Esophagus muscularis mucosa (tissue), 4 donors: ENCODE measurements at regions not wholly inside any gene's neighbourhood (a gene's known extent, or its start where the extent isn't known, plus 50 kb on each side); places are given as distances from the start of the nearest gene placed in this dataset.

Experiments
- DNase-seq: peaks from one replicate; pipeline ENCODE4 v3.0.0-alpha.2; 2017; ENCODE audit errors: extremely low spot score
- H3K27ac ChIP-seq, 4 donors: fragments of 200-600 bp; sonication (generic); replicated peaks in 1 of 4; 1 replicate in 3 of 4; 2 replicates in 1 of 4; pipeline ENCODE4 v1.5.1; 2016 to 2019; ENCODE audit warnings: mild to moderate bottlenecking in 1 of 4
- H3K27me3 ChIP-seq, 4 donors: fragments of 200-600 bp; sonication (generic); one replicate each; pipeline versions ENCODE4 v1.5.1 to v1.6.0; 2016 to 2019
- H3K36me3 ChIP-seq, 4 donors: fragments of 200-600 bp; sonication (generic); one replicate each; pipeline ENCODE4 v1.5.1; 2016 to 2019
- H3K4me1 ChIP-seq, 4 donors: fragments of 200-600 bp; sonication (generic); one replicate each; pipeline ENCODE4 v1.5.1; 2016 to 2019
- H3K4me3 ChIP-seq, 4 donors: fragments of 200-600 bp; sonication (generic); 1 replicate in 2 of 4; 2 replicates in 2 of 4; pipeline ENCODE4 v1.5.1; 2016 to 2019; ENCODE audit warnings: mild to moderate bottlenecking in 4 of 4, moderate library complexity in 1 of 4
- H3K9me3 ChIP-seq, 4 donors: fragments of 200-600 bp; sonication (generic); 1 replicate in 3 of 4; 2 replicates in 1 of 4; pipeline ENCODE4 v1.5.1; 2016 to 2019
- CTCF ChIP-seq, 3 experiments: fragments of 200-600 bp in 2 of 3; fragments of 450-650 bp in 1 of 3; sonication (generic) in 2 of 3; IDR thresholded peaks; one replicate each; pipeline ENCODE4 v1.5.1; 2017 to 2019; ENCODE audit warnings: antibody characterized with exemption in 3 of 3, mild to moderate bottlenecking in 2 of 3, moderate library complexity in 1 of 3
- EP300 ChIP-seq: sonication (generic); formaldehyde crosslinking; IDR thresholded peaks from one replicate; pipeline ENCODE4 v1.6.1; 2017; ENCODE audit warnings: antibody characterized with exemption
- POLR2A ChIP-seq: fragments of 450-650 bp; IDR thresholded peaks from one replicate; pipeline ENCODE4 v1.6.1; 2017; ENCODE audit warnings: antibody characterized with exemption, moderate library complexity, mild to moderate bottlenecking, low read depth
- POLR2AphosphoS5 ChIP-seq, 2 donors: sonication (generic); formaldehyde crosslinking; IDR thresholded peaks; one replicate each; pipeline ENCODE4 v1.6.1; 2017; ENCODE audit warnings: antibody characterized with exemption in 2 of 2
- WGBS: methylation state at CpG from one replicate; pipeline ENCODE4 v1.1.5; 2018; 5-methylcytosine and 5-hydroxymethylcytosine counted together
- intact Hi-C: fragments of 100-400 bp; cut with DNase I; formaldehyde crosslinking; loops from one replicate; pipeline ENCODE4 v1.15.1; 2023

GRCh38 chr1:219488275-219488674 lies 124.6 kb downstream of the ZC3H11B start:
- TF ChIP-seq CTCF (IDR thresholded peaks at IDR 0.05) (no peak), POLR2A (no peak), POLR2AphosphoS5 (IDR thresholded peaks at IDR 0.05) (no peak)
- no peak overlapping the region for H3K27ac ChIP-seq
- DNase-seq: no peak
- H3K36me3 ChIP-seq: no peaks in the 10 kb centered on the region
- 70% methylated on average over 1 of the region's 1 CpG for WGBS
- H3K4me1 ChIP-seq: no peaks in the 10 kb centered on the region
- no peaks in the 10 kb centered on the region for H3K27me3 ChIP-seq
- no peak overlapping the region for H3K4me3 ChIP-seq
- no peaks in the 10 kb centered on the region for H3K9me3 ChIP-seq
- intact Hi-C loops: no loop called here

- H3K27ac ChIP-seq: no peak overlapping the region
- no peak overlapping the region for H3K4me3 ChIP-seq
- intact Hi-C loops: no loop called here
- no peaks in the 10 kb centered on the region for H3K36me3 ChIP-seq
- TF ChIP-seq EP300: no peak
- TF ChIP-seq POLR2AphosphoS5 (IDR thresholded peaks at IDR 0.05): no peak
- TF ChIP-seq CTCF (IDR thresholded peaks at IDR 0.05): no peak
- TF ChIP-seq POLR2A: no peak
- DNase-seq: no peak
- H3K4me1 ChIP-seq: no peaks in the 10 kb centered on the region
- no peaks in the 10 kb centered on the region for H3K9me3 ChIP-seq
- 88% methylated on average over 1 of the region's 1 CpG for WGBS
- no peaks in the 10 kb centered on the region for H3K27me3 ChIP-seq
These were observed 129.4 kb downstream of the ZC3H11B start for GRCh38 chr1:219483530-219483929.

GRCh38 chr1:219480011-219480410 lies 132.9 kb downstream of the ZC3H11B start:
- Histone ChIP-seq H3K9me3 (no peaks in the 10 kb centered on the region), H3K36me3 (no peaks in the 10 kb centered on the region), H3K27ac (no peak overlapping the region), H3K4me3 (no peak overlapping the region), H3K4me1 (no peaks in the 10 kb centered on the region), H3K27me3 (no peaks in the 10 kb centered on the region)
- intact Hi-C loops: no loop called here
- WGBS: 98% methylated on average over 10 of the region's 10 CpGs
- TF ChIP-seq CTCF (IDR thresholded peaks at IDR 0.05) (no peak), POLR2AphosphoS5 (IDR thresholded peaks at IDR 0.05) (no peak), POLR2A (no peak), EP300 (no peak)
- no peak for DNase-seq

- TF ChIP-seq EP300: no peak
- no peak for TF ChIP-seq CTCF (IDR thresholded peaks at IDR 0.05)
- no peak for TF ChIP-seq POLR2AphosphoS5 (IDR thresholded peaks at IDR 0.05)
- TF ChIP-seq POLR2A: no peak
- Histone ChIP-seq H3K4me3 (no peak overlapping the region), H3K27ac (no peak overlapping the region), H3K36me3 (no peaks in the 10 kb centered on the region), H3K27me3 (no peaks in the 10 kb centered on the region), H3K9me3 (no peaks in the 10 kb centered on the region), H3K4me1 (no peaks in the 10 kb centered on the region)
- intact Hi-C loops: no loop called here
- no peak for DNase-seq
- 77% methylated on average over 3 of the region's 3 CpGs for whole genome bisulfite sequencing
These were observed 134.1 kb downstream of the ZC3H11B start for GRCh38 chr1:219478811-219479210.

GRCh38 chr1:219477861-219478260 lies 135.0 kb downstream of the ZC3H11B start:
- TF ChIP-seq POLR2AphosphoS5 (IDR thresholded peaks at IDR 0.05) (no peak), CTCF (IDR thresholded peaks at IDR 0.05) (no peak), POLR2A (no peak), EP300 (no peak)
- no peaks in the 10 kb centered on the region for H3K4me1 ChIP-seq
- no peak overlapping the region for H3K27ac ChIP-seq
- 79% methylated on average over 4 of the region's 4 CpGs for WGBS
- no peaks in the 10 kb centered on the region for H3K36me3 ChIP-seq
- intact Hi-C loops: no loop called here
- DNase-seq: no peak
- no peaks in the 10 kb centered on the region for H3K9me3 ChIP-seq
- no peak overlapping the region for H3K4me3 ChIP-seq
- H3K27me3 ChIP-seq: no peaks in the 10 kb centered on the region
